ENCODE measurements at regions not wholly inside any gene's neighbourhood (a gene's known extent, or its start where the extent isn't known, plus 50 kb on each side); places are given as distances from the start of the nearest gene placed in this dataset.

- DNase-seq: no peak
These were observed 731.5 kb upstream of the FZD8 start for GRCh38 chr10:36373424-36374096.

GRCh38 chr10:36367362-36367761 lies 725.3 kb upstream of the FZD8 start:
- DNase-seq: no peak

GRCh38 chr10:36366843-36367242 lies 724.7 kb upstream of the FZD8 start:
- no peak for DNase-seq

GRCh38 chr10:36366065-36366464 lies 724.0 kb upstream of the FZD8 start:
- no peak for DNase-seq

- no peak for DNase-seq
These were observed 720.2 kb upstream of the FZD8 start for GRCh38 chr10:36362257-36362656.

GRCh38 chr10:36358736-36359135 lies 716.6 kb upstream of the FZD8 start:
- DNase-seq: no peak

GRCh38 chr10:36354633-36355032 lies 712.5 kb upstream of the FZD8 start:
- no peak for DNase-seq

GRCh38 chr10:36351159-36351558 lies 709.1 kb upstream of the FZD8 start:
- DNase-seq: no peak

- DNase-seq: no peak
These were observed 707.5 kb upstream of the FZD8 start for GRCh38 chr10:36349445-36350078.

- DNase-seq: no peak
These were observed 703.7 kb upstream of the FZD8 start for GRCh38 chr10:36345807-36346206.

- no peak for DNase-seq
These were observed 703.1 kb upstream of the FZD8 start for GRCh38 chr10:36345175-36345533.

GRCh38 chr10:36344240-36345174 lies 702.4 kb upstream of the FZD8 start:
- no peak for DNase-seq

GRCh38 chr10:36342781-36343180 lies 700.7 kb upstream of the FZD8 start:
- DNase-seq: no peak

GRCh38 chr10:36341471-36341870 lies 699.4 kb upstream of the FZD8 start:
- DNase-seq: no peak

- DNase-seq: no peak
These were observed 694.2 kb upstream of the FZD8 start for GRCh38 chr10:36336315-36336714.

- no peak for DNase-seq
These were observed 691.4 kb upstream of the FZD8 start for GRCh38 chr10:36333446-36333845.

GRCh38 chr10:36332926-36333325 lies 690.8 kb upstream of the FZD8 start:
- no peak for DNase-seq

- no peak for DNase-seq
These were observed 689.0 kb upstream of the FZD8 start for GRCh38 chr10:36331121-36331520.

GRCh38 chr10:36325815-36326214 lies 683.7 kb upstream of the FZD8 start:
- DNase-seq: no peak

GRCh38 chr10:36324831-36325230 lies 682.7 kb upstream of the FZD8 start:
- no peak for DNase-seq

- no peak for DNase-seq
These were observed 671.0 kb upstream of the FZD8 start for GRCh38 chr10:36313142-36313541.

GRCh38 chr10:36303896-36304295 lies 661.8 kb upstream of the FZD8 start:
- no peak for DNase-seq

- DNase-seq: no peak
These were observed 660.0 kb upstream of the FZD8 start for GRCh38 chr10:36302086-36302485.
